Mucosa of rectum (tissue), 2 donors: ENCODE measurements at regions not wholly inside any gene's neighbourhood (a gene's known extent, or its start where the extent isn't known, plus 50 kb on each side); places are given as distances from the start of the nearest gene placed in this dataset.

ENCODE experiments used
- H3K27ac ChIP-seq, 2 donors: one replicate each; pipeline ENCODE4 v1.7.0; 2013; ENCODE audit warnings: inconsistent platforms in 2 of 2, low read depth in 2 of 2, low read length in 2 of 2
- H3K27me3 ChIP-seq, 2 donors: one replicate each; pipeline ENCODE4 v1.7.0; 2013; ENCODE audit warnings: low read length in 2 of 2; ENCODE audit not compliant: control insufficient read depth in 2 of 2, insufficient read depth in 2 of 2
- H3K36me3 ChIP-seq, 2 donors: one replicate each; pipeline ENCODE4 v1.7.0; 2013; ENCODE audit warnings: low read length in 2 of 2; ENCODE audit not compliant: control insufficient read depth in 2 of 2, insufficient read depth in 2 of 2
- H3K4me1 ChIP-seq, 2 donors: one replicate each; pipeline ENCODE4 v1.7.0; 2013; ENCODE audit warnings: low read length in 2 of 2, mild to moderate bottlenecking in 1 of 2; ENCODE audit not compliant: control insufficient read depth in 2 of 2, insufficient read depth in 2 of 2
- H3K4me3 ChIP-seq, 2 donors: one replicate each; pipeline ENCODE4 v1.7.0; 2013; ENCODE audit warnings: low read length in 2 of 2
- H3K9ac ChIP-seq, 2 donors: one replicate each; pipeline ENCODE4 v1.7.0; 2013; ENCODE audit warnings: low read length in 2 of 2, low read depth in 1 of 2, mild to moderate bottlenecking in 1 of 2
- H3K9me3 ChIP-seq, 2 donors: one replicate each; pipeline ENCODE4 v1.7.0; 2013; ENCODE audit warnings: low read length in 2 of 2; ENCODE audit not compliant: control insufficient read depth in 2 of 2
- donor health status: healthy.
- donor health status: Normal muscosa, but diverticular disease.

DNA sequence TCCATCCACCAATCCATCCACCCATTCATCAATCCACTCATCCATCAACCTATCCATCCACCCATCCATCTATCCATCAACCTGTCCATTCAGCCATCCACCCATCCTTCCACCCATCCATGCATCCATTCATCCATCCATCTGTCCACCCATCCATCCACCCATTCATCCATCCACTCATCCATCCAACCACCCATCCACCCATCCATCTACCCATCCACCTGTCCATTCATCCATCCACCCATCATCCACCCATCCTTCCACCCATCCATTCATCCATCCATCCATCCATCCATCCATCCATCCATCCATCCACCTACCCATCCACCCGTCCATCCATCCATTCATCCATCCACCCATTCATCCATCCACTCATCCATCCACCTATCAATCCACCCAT is 195.8 kb downstream of the NXNL2 start:
- Histone ChIP-seq H3K4me1 (no peaks in the 10 kb centered on the region), H3K9me3 (no peaks in the 10 kb centered on the region), H3K4me3 (no peak overlapping the region), H3K36me3 (no peaks in the 10 kb centered on the region), H3K9ac (no peak overlapping the region), H3K27me3 (no peaks in the 10 kb centered on the region), H3K27ac (no peak overlapping the region)

DNA sequence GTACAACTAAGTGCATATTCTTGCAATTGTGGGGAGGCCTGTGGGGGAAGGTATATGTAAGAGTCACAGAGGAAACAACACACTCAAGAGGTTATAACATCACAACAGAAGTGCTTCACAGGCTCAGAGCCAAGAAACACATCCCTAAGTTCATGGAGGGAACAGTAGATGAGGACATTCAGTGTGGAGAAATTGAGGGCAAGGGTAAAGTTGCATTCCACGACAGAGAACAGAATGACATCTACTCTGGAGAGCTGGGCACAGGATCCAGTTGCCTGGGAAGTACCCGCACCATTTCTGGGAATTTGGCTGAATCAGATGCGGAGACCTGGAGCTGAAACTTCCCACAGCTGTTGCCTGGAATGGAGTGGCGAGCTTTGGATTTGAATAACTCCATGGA is 197.2 kb downstream of the NXNL2 start:
- no peaks in the 10 kb centered on the region for H3K4me1 ChIP-seq
- no peak overlapping the region for H3K4me3 ChIP-seq
- no peaks in the 10 kb centered on the region for H3K27me3 ChIP-seq
- H3K9ac ChIP-seq: no peak overlapping the region
- H3K9me3 ChIP-seq: no peaks in the 10 kb centered on the region
- H3K27ac ChIP-seq: no peak overlapping the region
- H3K36me3 ChIP-seq: no peaks in the 10 kb centered on the region

DNA sequence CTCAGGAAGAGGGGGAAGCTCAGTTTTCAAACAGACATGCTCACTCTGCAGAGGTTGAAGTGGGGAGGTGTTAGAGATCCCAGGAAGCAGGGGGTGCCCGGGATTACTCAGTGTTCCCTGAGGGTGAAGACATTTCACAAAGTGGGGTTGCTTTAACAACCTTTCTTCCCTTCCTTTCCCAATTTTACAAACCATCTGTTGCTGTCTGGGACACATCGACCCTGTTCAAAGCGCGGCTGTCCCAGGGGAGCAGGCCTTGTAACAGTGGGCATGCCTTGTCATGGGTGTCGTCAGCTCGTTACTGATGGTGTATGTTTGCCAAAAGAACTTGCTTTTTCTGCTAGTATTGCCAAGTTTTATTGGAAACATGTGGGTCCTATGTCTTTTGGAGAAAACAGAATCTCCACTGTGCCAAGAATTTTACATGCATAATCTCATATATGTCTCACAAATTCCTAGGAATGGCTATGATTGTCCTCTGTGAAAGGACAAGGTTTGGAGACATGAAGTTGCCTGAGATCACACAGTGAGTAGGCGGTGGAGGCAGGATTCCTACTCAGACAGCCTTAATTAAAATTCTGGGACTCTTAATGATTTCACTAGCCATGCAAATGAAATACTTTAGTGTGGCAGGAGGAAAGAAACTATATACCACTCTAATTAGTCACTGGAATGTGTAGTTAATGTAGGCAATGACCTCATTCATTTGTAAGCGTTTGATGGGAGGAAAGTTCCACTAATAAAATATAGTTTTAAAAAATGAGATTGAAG is 198.9 kb downstream of the NXNL2 start:
- H3K4me3 ChIP-seq: no peak overlapping the region
- H3K27me3 ChIP-seq: no peaks in the 10 kb centered on the region
- no peak overlapping the region for H3K27ac ChIP-seq
- H3K36me3 ChIP-seq: no peaks in the 10 kb centered on the region
- no peaks in the 10 kb centered on the region for H3K9me3 ChIP-seq
- no peaks in the 10 kb centered on the region for H3K4me1 ChIP-seq
- no peak overlapping the region for H3K9ac ChIP-seq

DNA sequence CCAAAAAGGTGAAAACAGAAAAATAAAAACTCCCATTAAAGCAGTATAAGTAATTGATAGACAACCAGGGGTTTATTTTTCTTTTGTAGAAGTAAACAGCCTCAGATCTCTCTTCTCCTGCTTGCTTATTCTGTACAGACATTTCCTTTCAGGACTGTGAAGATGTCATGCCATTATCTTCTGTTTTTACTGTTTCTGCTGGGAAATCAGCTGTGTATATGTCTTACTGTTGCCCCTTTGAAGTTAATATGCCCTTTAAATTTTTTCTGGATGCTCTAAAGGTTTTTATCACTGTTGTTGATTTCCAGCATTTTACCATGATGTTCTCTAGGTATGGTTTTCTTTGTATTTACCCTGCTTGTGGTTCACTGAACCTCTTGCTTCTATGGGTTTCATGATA is 199.5 kb downstream of the NXNL2 start:
- H3K9me3 ChIP-seq: no peaks in the 10 kb centered on the region
- no peaks in the 10 kb centered on the region for H3K36me3 ChIP-seq
- no peaks in the 10 kb centered on the region for H3K27me3 ChIP-seq
- H3K27ac ChIP-seq: no peak overlapping the region
- no peak overlapping the region for H3K4me3 ChIP-seq
- no peaks in the 10 kb centered on the region for H3K4me1 ChIP-seq
- no peak overlapping the region for H3K9ac ChIP-seq

DNA sequence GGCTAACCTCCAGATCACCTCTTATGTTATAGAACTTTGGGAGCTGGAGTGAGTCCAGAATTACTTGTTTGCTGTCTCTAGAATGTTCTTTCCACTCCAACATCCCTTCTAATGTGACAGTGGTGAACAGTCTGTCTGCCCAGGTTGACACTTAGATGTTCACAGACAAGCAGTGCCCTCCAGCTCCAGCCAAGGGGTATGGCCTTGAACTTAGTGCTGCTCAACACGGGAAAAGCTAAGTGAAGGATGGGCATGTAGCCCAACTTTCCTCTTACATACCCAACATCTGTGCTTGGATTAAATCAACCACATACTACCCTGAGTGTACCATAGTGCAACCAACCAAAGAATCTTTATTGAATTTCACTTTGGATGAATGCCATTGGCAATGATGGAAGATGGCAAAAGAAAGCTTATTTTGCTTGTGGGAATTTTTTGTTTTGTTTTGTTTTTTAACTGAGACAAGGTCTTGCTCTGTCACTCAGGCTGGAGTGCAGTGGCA is 201.2 kb downstream of the NXNL2 start:
- H3K9ac ChIP-seq: no peak overlapping the region
- H3K27me3 ChIP-seq: no peaks in the 10 kb centered on the region
- no peak overlapping the region for H3K27ac ChIP-seq
- H3K36me3 ChIP-seq: no peaks in the 10 kb centered on the region
- H3K4me3 ChIP-seq: no peak overlapping the region
- no peaks in the 10 kb centered on the region for H3K4me1 ChIP-seq
- no peaks in the 10 kb centered on the region for H3K9me3 ChIP-seq

GRCh38 chr9:88737031-88737430 is 202.1 kb downstream of the NXNL2 start:
- Histone ChIP-seq H3K9ac (no peak overlapping the region), H3K4me3 (no peak overlapping the region), H3K9me3 (no peaks in the 10 kb centered on the region), H3K36me3 (no peaks in the 10 kb centered on the region), H3K27ac (no peak overlapping the region), H3K27me3 (no peaks in the 10 kb centered on the region), H3K4me1 (no peaks in the 10 kb centered on the region)

GRCh38 chr9:88737876-88738275 is 202.9 kb downstream of the NXNL2 start:
- no peak overlapping the region for H3K4me3 ChIP-seq
- no peak overlapping the region for H3K27ac ChIP-seq
- no peaks in the 10 kb centered on the region for H3K27me3 ChIP-seq
- no peaks in the 10 kb centered on the region for H3K4me1 ChIP-seq
- no peak overlapping the region for H3K9ac ChIP-seq
- no peaks in the 10 kb centered on the region for H3K9me3 ChIP-seq
- no peaks in the 10 kb centered on the region for H3K36me3 ChIP-seq

DNA sequence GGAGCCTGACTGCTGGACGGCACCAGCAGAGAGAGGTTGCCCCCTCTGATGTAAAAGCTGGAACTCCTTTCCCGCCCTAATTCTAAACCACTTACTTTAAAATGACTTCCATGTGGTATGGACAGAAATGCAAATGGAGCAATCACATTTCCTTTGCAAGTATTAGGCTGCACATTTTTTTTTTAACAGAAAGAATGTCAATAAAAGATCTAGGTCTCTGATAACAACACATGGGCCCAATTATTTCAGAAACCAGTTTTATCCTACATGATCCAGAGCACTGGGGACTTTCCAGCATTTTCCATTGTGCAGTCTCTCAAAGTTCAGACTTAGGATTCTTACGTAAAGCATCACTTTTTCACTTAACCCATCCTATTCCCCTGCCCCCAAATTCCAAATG is 203.7 kb downstream of the NXNL2 start:
- Histone ChIP-seq H3K27me3 (no peaks in the 10 kb centered on the region), H3K4me3 (no peak overlapping the region), H3K4me1 (no peaks in the 10 kb centered on the region), H3K9ac (no peak overlapping the region), H3K27ac (no peak overlapping the region), H3K36me3 (no peaks in the 10 kb centered on the region), H3K9me3 (no peaks in the 10 kb centered on the region)

DNA sequence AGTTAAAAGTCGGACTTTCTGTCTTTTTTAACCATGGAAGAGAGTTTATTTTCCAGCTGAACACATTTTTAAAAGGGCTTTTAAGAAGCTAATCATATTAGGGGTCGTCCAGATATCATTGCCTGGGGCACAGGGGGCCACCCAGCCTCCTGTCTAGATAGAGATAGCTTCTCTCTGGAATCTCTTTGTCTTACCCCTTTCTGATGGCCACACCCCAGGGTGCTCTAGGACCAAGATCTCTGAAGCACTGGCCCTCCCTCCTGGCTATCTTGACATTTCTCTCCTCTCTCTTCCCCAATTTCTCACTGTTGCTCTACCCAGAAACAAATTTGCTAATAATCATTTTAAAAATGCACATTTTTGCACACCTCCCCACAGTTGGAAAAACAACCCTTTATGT is 204.4 kb downstream of the NXNL2 start:
- no peaks in the 10 kb centered on the region for H3K36me3 ChIP-seq
- no peak overlapping the region for H3K4me3 ChIP-seq
- no peaks in the 10 kb centered on the region for H3K4me1 ChIP-seq
- no peak overlapping the region for H3K27ac ChIP-seq
- no peaks in the 10 kb centered on the region for H3K27me3 ChIP-seq
- H3K9ac ChIP-seq: no peak overlapping the region
- H3K9me3 ChIP-seq: no peaks in the 10 kb centered on the region

- H3K4me1 ChIP-seq: no peaks in the 10 kb centered on the region
- H3K36me3 ChIP-seq: no peaks in the 10 kb centered on the region
- H3K27me3 ChIP-seq: no peaks in the 10 kb centered on the region
- H3K9ac ChIP-seq: no peak overlapping the region
- H3K4me3 ChIP-seq: no peak overlapping the region
- H3K27ac ChIP-seq: no peak overlapping the region
- H3K9me3 ChIP-seq: no peaks in the 10 kb centered on the region
Observed at GRCh38 chr9:88740844-88741243, 205.9 kb downstream of the NXNL2 start.
